Muscle of arm (tissue), 1 donor: ENCODE measurements at regions not wholly inside any gene's neighbourhood (a gene's known extent, or its start where the extent isn't known, plus 50 kb on each side); places are given as distances from the start of the nearest gene placed in this dataset.

ENCODE experiments used
- DNase-seq: peaks from one replicate; pipeline ENCODE4 v3.0.0-alpha.2; 2013

DNA sequence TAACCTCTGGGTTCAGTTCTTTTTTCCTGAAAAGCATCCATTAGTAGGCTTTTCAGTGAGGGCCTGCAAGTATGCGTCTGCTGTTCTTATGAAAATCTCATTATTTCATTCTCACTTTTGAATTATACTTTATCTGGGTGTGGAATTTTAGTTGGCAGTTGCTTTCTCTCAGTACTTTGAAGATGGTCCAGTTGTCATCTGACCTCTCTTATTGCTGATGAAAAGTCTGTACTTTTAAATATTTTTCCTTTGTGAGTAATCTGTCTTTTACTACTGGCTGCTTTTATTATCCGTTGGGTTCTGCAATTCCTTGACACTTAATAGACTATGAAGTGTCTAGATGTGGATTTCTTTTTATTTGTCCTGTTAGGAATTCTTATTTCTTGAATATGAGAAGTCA, 307.8 kb downstream of the CYP26B1 start:
- DNase-seq, result no peak

DNA sequence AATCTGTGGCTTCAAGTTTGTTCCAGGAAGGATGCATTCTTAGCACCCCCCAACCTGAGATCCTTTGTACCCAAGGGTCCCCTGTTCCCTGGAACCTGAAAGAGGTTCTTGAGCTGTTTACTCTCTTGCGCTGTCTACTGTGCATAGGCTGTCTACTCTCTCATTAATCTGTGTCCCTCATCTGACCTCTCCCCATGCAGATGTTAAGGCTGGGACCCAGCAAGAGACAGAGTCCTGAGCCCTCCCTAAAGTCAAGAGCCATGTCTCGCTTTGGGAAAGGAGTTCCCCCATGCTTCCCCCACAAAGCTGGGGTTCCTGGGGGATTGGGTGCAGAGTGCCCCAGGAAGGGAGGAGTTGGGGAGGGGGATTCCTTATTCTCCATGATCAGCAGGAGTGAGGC, 312.9 kb downstream of the CYP26B1 start:
- DNase-seq, result no peak

DNA sequence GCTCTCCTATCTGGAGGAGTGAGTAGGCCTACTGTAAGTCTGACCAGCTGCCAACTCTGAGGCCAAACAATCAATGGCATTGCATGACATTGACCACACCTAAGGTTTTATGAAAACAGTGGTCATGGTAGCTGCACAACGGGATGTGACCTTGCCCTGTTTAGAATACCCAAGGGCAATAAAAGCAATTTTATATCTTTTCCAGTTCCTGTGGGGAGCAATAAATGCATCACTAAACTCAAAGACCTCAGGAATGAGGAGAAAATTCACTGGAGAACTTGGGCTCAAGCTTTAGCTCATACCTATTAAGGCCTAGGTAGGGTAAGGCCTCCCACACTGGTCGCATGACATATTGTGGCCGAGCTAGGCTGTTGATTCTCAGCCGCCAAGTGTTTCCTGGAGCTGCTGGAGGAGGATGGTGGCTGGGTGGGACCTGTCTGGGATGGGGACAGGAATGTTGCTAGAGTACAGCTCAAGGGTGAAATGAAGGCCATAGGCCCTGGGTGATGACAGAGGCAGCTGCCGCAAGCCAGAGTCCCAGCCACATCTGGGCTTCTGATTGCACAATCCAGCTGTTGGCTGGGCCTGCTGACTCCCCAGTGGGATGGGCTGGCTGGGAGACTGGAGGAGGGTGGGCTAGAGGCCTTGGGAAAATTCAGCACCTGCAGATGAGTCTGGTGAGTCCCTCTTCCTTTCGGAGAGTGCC, 313.7 kb downstream of the CYP26B1 start:
- peak; percentile 86 for DNase-seq

- no peak for DNase-seq
Measured at GRCh38 chr2:71833272-71833671, 314.4 kb downstream of the CYP26B1 start.

DNA sequence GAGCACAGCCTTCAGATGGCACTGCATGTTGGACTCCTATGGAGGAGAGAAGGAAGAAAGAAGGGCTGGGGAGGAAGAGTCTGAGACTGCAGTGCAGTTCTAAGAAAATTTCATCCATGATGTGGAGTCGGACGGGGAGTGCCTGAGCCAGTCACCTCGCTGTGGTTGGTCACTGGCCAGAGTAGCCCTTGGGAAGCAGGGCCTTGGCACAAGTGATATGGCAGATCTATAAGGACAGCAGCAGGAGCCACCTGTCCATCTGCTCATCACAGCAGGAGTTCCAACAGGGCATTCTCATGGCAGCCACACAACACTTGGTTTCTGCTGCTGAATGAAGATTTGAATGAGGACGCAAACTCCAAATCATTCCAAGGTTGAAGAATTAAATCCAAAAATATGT, 314.8 kb downstream of the CYP26B1 start:
- no peak for DNase-seq

DNA sequence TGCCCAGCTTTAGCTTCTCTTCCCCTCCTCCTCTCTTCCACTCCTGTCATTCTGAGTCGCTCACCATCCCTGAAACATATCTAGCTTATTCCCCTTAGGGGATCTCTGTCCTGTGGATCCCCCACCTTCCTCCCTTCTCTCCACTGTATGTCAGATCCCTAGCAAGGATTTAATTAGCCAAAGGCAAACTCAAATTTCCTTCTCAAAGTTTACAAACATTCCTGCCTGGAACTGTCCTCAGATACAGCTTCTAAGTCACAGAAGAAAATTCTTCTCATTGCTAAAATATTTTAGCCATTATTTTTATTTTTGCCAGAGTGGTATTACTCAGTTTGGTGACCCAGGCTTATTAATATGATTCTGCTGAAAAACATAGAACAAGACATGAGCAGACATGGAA, 315.3 kb downstream of the CYP26B1 start:
- DNase-seq, result no peak

DNA sequence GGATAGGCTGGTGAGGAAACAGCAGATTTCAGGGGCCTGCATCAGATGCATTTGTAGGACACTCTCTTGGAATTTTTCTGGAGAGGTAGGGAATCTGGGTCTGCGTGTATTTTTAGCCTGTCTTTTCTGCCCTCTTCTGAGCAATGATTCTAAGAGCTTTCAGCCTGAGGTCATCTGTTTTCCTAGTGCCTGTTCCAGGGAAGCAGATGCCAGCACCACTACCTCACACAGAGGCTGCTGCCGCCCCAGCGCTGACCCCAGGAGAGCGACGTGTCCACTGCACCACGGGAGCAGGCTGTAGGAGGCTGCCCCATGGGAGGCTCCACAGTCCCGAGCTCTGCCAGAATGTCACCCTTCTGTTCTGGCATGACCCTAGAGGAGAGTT, 316.5 kb downstream of the CYP26B1 start:
- DNase-seq, result peak; percentile 58

GRCh38 chr2:71830497-71831192, 317.0 kb downstream of the CYP26B1 start:
- no peak for DNase-seq

DNA sequence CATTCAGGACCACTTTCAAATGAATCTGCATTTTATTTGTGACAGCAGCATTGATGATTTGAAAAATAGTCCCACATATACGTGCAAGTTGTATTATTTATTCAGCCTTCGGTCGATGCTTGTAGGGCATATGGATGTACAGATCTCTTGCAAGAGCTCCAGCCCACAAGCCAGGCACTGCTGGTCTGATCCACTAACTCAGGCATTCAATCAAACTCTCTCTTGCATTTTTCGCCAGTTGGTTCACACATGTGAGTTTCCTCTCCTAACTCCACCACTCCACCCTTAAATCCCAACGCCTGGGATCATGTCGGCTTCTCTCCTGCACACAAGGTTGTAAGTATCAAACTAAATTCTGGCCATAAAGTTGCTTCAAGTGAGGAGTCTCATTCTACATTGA, 318.7 kb downstream of the CYP26B1 start:
- DNase-seq, result no peak

GRCh38 chr2:71827973-71828372, 319.7 kb downstream of the CYP26B1 start:
- no peak for DNase-seq

- DNase-seq, result no peak
Measured at GRCh38 chr2:71827524-71827901, 320.1 kb downstream of the CYP26B1 start.

- no peak for DNase-seq
Measured at GRCh38 chr2:71826826-71827523, 320.7 kb downstream of the CYP26B1 start.

- DNase-seq, result no peak
Measured at GRCh38 chr2:71826299-71826698, 321.4 kb downstream of the CYP26B1 start.

DNA sequence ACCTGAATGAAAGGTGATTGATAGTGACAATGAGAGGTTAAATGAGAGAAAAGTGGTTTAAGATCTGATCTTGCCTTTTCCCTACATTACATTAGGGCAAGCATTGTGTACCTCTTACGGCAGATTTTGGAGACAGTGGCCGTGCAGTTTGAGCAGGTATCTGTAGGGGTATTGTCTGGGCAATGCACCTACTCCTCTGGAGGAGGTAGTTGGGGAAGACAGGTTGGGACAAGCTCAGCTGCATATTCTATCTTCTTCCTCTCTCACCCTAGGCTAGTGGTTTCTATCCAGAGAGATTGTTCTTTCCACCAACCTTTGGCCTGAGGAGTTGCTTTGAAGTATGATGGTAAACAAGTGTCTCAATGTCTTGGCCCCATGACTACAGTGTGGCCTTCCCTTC, 323.2 kb downstream of the CYP26B1 start:
- no peak for DNase-seq

GRCh38 chr2:71823526-71823925, 324.1 kb downstream of the CYP26B1 start:
- DNase-seq, result no peak

DNA sequence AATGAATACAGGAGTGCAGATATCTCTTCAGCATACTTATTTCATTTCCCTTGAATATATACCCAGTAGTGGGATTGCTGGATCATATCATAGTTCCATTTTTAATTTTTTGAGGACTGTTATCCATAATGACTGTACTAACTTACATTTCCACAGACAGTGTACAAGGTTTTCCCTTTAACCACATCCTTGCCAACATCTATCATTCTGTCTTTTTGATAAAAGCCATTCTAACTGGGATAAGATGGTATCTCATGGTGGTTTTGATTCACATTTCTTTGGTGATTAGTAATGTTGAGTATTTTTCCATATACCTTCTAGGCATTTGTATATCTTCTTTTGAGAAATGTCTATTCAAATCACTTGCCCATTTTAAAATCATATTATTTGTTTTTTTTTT, 325.2 kb downstream of the CYP26B1 start:
- no peak for DNase-seq

- no peak for DNase-seq
Measured at GRCh38 chr2:71821856-71822255, 325.8 kb downstream of the CYP26B1 start.

DNA sequence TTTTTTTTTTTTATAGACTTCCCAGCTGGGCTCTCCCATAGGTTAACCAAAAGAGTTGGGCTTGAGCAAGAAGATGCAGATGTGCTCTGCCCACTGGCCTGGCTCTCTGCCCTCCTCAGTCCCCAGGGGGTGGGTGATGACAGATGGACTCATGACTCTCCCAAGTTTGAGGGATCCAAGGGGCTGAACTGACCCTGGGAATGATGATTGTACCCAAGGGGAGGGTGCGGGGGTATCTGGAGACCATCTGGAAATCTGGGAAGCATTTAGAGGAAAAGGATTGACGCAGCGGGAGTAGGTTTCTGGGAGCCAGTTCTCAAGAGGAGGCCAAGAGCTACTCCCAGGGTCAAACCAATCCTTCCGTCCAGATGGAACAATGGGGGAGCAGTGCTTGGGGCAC, 330.8 kb downstream of the CYP26B1 start:
- no peak for DNase-seq

GRCh38 chr2:71815701-71816474, 331.8 kb downstream of the CYP26B1 start:
- no peak for DNase-seq

GRCh38 chr2:71814885-71815284, 332.8 kb downstream of the CYP26B1 start:
- no peak for DNase-seq

DNA sequence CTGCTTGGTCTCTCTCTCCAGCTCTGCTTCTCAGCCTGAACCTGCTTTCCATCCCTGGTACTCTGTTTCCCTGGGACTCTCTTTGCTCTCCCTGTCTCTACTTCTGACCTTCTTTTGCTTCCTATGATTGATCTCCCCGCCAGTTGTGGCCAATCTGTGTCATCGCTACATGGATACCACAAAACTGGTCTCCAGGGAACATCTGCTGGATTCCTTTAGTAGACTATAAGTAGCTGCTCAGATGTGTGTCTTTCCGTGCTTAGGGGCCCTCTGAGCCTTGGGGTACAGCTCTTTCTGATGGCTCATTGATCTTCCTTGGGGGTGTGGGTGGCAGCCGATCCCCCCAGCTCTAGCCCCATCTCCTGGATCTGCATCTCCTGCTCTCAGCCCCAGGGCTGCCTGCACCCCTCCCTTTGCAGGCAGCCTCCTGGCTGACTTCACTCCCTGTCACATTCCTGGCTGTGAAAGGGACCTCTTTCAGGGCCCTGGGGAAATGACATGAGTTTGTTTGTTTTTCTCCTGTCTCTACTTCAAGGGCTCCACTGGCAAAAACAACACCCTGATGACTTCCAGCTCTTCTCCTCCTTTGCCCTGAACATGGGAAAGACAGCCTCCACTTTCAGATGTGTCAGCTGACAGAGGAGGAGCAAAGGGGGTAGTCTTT, 333.7 kb downstream of the CYP26B1 start:
- DNase-seq, result no peak

GRCh38 chr2:71813315-71813714, 334.3 kb downstream of the CYP26B1 start:
- no peak for DNase-seq
